NCI-H526 (cell line): ENCODE measurements at regions not wholly inside any gene's neighbourhood (a gene's known extent, or its start where the extent isn't known, plus 50 kb on each side); places are given as distances from the start of the nearest gene placed in this dataset.
"Not testable (repeated sequence)": the region's sequence is repeated elsewhere in the genome, so short reads cannot be mapped to it uniquely, and the experiment has no call there.

ENCODE experiments used
- DNase-seq, 2 experiments: peaks; one replicate each; lab custom pipeline; 2025; lab: John Stamatoyannopoulos, UW

DNA sequence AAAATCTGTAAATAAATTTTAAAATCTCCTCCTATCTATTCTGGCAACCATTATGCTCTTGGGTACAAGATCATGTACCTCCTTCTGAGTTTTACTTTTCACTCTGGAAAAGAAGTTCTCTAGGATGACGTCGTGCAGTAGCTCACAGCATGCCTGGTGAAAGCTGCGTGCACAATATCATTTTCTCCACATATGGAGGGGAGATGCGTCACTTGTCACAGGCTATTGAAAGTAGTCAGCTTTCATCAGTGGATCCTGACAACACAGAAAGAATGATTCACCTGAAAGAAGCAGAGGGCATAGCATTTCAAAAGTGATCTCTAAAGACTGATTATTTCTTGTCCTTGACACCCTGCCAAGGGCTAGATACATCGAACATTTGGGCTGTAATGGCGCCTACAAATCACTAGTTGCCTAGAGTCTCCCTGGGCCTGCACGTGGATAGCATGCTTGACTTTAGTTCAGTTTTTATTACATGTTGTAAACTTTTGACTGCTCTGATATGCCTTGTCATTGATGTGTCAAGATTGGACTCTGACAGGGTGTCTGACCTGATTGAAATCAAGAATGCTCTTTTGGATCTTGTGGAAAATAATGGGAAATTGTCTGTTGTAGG lies 1365.6 kb downstream of the OLFM4 start:
- no peak for DNase-seq

DNA sequence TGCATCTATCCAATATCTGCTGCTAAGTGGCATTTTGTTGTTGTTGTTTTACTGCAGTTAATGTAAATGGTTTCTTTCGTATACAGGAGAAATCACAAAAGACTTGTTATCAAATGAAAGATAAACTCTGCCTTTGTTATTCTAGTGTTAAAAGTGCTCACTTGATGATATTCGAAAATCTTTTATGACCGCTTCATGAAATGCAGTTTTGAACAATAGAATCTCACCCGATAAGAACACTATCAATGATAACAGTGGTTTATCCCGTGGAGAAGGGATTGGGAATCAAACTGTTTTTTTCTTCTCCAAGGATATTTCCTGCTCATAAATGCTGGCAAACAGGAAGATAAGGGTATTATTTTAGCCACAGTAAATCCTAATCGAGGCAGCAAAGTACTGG lies 1366.3 kb downstream of the OLFM4 start:
- DNase-seq, result no peak

DNA sequence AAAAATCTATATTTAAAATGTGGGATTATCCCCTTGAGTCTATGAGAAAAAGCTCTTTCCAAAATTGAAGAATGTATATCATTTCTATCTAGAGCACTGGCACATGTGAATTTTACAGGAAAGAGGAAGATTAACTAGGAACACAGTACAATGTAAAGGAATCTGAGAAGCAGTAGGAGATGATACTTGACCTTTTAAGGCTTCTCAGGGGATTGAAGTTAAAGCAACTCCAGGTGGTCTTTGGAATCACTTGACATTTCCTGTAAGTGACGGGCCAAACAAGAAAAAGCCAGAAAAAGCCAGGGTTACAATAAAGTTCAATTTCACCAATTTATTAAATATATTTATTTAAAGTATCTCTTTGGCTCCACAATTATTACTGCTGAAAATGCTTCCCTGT lies 1373.9 kb downstream of the OLFM4 start:
- DNase-seq, result no peak

DNA sequence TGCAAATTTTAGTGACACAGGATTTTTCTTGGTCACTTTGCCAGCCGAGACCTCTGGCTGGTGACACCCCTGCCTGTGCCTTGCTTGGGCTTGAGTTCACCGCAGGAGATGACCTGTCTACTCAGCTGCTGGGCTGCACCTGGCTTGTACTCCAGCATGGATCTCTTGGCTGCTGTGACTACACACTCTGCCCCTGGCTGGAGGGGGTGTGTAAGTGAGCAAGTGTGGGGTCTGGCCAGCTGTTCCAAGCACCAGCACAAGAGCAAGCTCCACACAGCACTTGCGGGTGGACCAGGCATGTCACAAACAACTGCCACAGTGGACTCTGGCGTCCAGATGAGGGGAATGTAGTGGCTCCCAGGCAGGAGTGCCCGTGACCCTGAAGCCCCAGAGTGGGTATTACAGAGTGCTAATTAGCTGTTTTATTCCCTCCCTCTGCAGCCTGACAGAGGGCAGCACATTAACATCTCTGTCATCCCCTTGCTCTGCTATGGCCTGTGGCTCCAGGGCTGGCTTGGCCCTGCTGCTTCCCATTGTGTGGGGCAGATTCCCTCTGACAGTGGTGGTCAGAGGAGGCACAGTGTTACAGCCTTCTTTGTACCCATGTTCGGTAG lies 1387.2 kb downstream of the OLFM4 start:
- DNase-seq, result no peak

DNA sequence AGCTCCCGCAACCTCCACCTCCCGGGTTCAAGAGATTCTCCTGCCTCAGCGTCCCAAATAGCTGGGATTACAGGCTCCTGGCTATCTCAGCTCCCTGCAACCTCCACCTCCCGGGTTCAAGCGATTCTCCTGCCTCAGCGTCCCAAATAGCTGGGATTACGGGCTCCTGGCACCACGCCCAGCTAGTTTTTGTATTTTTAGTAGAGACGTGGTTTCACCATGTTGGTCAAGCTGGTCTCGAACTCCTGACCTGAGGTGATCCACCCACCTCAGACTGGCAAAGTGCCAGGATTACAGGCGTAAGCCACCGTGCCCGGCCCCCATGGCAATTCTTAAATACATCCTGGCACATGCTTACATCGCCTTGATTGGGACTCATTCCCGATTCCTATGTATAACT lies 1394.3 kb downstream of the OLFM4 start:
- not testable (repeated sequence) for DNase-seq

DNA sequence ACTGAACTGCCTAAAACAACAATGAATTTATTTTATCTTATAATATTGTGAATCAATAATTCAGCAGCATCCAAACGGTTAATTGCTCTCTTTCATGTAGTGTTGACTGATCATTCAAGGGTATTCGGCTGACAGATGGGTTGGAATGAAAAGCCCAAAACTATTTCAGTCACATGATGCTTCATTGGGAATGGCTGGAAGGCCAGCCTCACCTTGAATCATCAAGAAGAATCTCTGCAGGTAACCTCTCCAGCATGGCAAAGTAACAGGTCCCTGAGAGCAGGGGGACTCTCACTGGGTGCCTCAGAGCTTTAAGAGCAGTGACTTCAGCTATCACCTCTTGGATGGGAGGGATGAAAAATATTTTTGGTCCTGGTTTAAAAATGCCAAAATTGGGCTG lies 1395.7 kb downstream of the OLFM4 start:
- DNase-seq, result no peak

DNA sequence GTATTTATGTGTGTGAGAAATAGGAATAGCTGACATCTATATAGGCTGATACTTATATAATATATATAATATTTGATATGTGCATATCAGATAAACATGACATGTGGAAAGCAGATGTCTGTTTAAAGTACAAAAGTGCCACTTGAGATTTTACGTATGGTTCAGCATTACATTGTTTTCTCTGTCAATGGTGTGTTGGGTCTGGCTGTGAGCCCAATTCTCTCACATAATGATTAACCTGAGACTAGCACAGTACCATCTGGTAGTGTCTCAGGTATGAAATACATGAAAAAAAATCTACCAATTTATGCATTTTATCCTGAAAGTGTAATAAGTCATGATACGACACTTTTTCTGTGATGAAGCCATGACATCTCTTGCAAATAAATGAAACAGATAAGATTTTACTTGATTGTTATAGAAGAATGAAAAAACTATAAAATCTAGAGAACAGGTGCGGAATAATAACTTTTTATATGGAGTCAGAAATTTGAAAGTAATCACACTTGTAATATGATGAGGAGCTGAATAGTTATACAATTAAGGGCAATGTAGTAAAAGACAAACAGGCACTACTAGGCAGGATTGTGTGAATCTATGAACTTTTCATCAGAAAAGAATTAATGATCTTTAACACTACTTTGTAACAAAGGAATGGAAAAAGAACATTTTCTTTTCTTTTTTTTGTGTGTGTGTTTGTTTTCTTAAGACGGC lies 1405.0 kb downstream of the OLFM4 start:
- peak in 1 of 2 experiments; percentile 17 for DNase-seq

DNA sequence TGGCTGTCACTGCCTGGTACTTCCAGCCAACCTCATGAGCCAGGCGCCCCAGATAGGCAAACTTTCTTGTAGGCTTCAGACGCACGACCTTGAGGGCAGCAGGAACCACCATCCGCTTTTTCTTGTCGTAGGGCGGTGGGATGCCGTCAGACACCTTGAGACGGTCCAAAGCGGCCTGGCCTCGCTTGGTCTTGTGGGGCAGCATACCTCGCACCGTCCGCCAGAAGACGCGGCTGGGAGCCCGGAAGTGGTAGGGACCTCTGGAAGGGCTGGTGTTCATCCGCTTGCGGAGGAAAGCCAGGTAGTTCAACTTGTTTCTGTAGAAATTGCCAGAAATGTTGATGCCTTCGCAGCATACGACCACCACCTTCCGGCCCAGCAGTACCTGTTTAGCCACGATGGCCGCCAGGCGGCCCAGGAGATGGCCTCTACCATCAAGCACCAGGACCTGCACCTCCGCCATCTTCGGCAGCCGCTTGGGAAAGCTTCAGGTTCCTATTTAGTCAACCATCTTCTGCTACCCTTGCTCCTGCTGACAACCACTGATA lies 1412.3 kb downstream of the OLFM4 start:
- DNase-seq, result not testable (repeated sequence)

DNA sequence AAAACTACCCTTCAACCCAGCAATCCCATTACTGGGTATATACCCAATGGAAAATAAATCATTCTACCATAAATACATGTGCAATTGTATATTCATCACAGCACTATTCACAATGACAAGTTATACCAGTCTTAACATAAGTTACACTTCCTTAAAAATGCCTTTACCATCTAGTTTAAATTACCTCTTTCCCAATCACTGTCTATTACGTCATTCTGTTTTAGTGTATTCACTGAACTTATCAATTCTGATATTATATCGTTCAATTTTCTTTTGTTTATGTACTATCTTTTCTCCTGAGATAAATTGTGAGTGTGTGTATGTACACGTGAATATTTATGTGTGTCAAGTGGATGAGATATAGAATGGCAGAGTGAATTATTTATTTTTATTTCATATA lies 1416.8 kb downstream of the OLFM4 start:
- no peak for DNase-seq

DNA sequence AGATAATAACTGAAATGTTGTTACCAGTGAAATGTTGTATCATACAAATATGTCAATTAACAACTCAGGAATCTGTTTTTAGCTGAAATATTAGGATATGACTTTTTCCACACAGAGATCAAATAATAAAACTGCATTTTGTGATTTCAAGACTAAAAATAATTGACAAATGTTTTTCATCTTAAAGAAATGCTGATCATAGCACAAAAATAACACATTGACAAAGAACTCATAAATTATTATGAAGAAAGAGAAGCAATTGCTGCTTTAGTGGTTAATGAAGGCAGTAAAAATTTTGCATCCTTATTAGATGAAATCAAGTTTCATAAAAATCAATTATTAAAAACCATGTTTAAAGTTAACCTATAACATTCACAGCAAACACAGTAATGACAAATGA lies 1417.3 kb downstream of the OLFM4 start:
- DNase-seq, result no peak

DNA sequence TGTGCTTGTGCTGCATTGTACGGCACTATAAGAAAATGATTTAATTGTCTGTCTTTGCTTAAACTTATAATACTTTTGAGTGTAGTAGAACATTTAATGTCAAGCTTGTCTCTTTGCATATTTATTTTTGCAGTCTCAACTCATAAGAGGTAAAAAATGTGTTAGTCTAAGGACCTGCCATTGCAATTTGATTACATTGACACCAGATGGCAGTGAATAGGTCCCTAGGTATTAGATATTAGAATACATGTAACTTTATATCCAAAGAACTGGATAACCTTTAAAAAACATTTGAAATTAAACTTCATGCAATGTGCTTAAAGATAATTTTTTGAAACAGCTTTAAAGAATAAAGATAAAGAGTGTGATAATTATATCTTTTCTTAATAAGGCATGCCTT lies 1421.3 kb downstream of the OLFM4 start:
- DNase-seq, result peak in 1 of 2 experiments; percentile 41

DNA sequence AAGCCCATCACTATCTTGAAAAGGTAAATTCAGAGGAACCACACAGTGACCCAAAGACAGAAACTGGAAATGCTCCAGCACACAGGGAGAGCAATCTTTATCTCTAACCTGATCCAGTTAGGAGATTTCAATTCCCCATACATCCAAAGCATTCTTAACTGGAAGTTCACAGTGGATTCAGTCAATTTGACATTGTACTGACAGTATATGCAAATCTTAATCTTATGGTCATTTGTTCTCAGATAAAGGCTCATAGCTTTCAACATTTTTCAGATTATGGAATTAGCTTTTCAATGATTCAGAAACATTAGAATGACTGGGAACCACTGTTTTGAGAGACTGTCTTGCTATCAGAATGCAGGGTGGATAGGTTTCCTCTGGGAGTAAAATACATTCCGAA lies 1455.6 kb downstream of the OLFM4 start:
- DNase-seq, result no peak

DNA sequence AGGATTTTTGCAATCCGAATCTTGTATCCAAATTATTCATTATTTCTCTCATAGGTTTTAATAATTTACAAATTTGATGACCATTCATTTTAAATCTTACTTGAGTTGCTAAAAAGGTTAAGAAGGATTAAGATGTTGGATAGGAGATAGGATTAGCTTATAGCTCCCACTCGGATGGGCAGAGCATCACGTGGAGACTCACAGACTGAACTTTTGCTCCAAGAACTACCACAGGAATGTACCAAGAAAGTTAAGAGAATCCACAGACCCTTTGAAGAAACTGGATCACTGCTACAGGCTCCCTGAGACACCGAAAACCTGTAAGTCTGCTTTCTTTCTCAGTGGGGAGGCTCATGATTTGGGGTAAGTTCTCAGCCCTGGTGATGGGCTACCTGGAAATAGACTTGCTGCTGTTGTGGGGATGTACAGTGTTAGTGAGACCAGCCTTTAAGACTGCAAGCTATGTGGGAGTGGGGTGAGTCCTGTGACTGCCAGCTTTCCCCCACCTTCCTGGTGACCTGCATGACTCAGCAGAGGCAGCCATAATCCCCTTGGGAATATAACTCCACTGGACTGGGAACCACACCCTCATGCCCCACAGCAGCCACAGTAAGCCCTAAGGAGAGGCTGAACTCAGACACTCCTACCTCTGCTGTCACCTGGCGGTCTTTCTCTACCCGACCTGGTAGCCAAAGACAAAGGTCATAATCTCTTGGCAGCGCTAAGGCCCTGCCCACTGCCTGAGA lies 1458.0 kb downstream of the OLFM4 start:
- DNase-seq, result peak in 1 of 2 experiments; percentile 3

DNA sequence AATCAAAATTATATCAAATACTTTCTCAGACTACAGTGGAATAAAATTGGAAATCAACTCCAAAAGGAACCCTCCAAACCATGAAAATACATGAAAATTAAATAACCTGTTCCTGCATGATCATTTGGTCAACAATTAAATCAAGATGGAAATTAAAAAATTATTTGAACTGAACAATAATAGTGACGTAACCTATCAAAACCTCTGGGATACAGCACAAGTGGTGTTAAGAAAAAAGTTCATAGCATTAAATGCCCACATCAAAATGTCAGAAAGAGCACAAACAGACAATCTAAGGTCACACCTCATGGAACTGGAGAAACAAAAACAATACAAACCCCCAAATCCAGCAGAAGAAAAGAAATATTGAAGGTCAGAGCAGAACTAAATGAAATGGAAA lies 1460.7 kb downstream of the OLFM4 start:
- no peak for DNase-seq

DNA sequence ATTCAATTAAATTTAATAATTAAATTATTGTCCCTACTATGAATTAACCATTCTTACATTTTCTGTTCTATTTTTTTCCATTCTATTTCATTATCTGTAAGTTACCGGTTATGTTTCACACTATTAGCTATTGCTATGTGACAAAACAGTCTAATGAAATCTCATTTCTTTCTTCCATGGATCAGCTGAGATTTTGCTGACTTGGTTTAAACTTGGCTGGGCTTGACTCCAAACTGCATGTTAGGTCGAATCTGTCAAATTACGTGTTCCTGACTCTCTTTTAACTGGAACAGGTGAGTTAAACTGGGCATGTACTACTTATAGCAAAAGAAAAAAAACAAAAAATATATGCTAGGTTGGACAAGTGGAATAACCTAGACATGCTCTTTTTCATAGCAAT lies 1464.4 kb downstream of the OLFM4 start:
- DNase-seq, result no peak

DNA sequence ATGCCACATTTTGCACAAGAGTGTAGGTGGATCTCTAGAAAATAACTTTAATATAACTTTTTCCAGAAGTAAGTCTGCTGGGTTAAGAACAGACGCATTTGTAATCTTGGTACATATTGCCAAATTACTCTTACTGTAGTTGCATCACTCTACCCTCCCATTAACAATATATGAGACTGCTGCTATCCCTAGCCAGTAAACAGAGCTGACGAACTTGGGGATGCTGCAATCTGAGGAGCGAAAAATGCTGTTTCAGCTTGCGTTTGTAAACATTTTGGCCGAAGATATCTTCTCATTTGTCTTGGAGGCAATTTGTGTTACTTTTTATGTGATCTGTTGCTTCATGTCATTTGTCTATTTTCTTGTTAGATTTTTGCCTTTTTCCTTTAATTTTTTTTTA lies 1482.8 kb downstream of the OLFM4 start:
- no peak for DNase-seq

DNA sequence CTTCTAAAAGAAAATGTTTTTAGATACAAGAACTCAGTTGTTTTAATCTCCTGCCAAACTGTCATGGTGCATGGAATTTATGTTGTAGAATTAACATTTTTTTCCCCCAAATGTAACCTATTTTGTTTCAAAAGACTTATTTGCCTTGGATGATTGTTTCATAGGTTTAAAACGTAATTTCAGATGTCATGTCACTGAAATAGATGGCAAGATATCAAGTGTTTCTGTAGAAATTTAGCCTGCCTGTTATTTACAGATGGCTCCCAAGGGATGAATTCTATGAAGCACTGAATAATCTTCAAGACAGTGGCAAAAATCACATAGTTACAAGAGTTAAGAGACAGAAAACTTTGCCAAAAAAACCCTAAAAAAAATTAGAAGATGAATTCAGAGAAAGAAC lies 1484.6 kb downstream of the OLFM4 start:
- no peak for DNase-seq

DNA sequence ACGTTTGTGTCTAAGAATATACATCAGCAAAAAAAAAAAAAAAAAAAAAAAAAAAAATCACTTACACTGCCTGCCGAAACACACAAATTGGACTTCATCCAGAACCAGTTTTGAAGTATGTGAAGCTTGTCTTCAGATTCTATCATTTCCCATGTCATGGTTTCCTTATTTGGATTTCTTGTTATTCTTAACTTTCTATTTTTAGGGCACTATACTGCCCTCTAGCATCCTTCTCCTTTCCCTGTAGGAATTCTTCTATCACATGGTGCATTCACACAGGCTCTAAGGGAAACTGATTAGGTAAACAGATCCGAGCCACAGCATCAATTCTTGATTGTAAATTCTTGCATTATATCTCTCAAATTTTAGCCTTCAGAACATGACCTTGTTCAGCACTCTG lies 1507.5 kb downstream of the OLFM4 start:
- DNase-seq, result peak; percentile 11 to 27

DNA sequence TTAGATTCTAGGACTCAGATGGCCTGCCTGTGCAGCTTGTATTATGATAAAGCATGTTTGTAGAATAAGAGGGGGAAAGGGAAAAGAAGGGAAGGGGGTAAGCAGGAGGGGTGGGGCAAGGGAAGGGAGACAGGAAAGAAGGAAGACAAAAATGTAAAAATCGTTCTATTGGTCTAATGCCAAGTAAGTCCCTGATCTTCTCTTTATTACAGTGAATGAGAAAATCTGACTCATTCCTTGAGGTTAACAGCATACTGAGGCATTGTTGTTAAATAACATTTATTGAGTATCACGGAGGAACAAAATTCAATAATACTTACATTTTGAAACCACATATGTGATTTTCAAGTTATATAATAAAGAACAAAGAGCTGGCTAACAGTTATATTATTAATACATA lies 1534.7 kb downstream of the OLFM4 start:
- DNase-seq, result no peak

DNA sequence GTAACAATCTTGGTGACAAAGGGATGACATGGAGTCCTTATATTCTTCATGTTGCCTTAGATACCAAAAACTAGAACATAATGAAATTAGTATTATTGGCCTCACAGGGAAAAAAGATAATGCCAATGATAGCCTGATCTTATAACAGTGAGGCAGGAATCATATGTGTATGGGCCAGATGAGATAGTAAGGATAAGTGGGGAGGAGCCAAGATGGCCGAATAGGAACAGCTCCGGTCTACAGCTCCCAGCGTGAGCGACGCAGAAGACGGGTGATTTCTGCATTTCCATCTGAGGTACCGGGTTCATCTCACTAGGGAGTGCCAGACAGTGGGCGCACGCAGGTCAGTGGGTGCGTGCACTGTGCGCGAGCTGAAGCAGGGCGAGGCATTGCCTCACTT lies 1543.4 kb downstream of the OLFM4 start:
- DNase-seq, result peak in 1 of 2 experiments; percentile 53

DNA sequence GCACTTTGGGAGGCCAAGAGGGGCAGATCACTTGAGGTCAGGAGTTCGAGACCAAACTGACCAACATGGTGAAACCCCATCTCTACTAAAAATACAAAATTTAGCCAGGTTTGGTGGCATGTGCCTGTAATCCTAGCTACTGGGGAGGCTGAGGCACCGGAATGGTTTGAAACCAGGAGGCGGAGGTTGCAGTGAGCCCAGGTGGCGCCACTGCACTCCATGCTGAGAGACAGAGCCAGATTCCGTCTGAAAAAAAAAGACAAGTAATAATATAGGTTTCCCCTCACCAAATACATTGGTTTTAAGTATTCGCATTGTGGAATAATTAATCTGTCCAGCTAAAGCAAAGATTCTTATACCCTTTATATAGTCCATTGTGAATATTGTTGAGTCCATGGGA lies 1544.6 kb downstream of the OLFM4 start:
- peak in 1 of 2 experiments; percentile 16 for DNase-seq

DNA sequence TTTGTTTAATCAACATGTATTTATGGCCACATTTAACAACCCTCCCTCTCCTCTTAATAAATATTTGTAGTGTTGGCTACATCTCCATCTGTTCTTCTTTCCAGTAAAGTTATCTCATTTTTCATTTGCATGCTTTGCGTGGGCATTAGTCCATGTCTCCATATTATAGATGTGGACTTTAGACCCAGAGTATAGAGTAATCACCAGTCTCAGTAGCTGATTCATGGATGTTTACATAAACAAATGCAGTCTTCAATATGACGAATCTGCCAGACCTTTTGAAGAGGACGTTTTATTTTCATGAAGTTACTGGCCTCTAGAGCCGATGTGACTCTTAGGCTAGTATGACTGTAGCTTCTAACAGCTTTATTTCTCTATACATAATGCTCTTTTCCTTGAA lies 1546.2 kb downstream of the OLFM4 start:
- peak; percentile 97 to 98 for DNase-seq
